ENCODE measurements at regions not wholly inside any gene's neighbourhood (a gene's known extent, or its start where the extent isn't known, plus 50 kb on each side); places are given as distances from the start of the nearest gene placed in this dataset.

- no peak for DNase-seq
Observed at GRCh38 chr14:101065696-101066694, 162.5 kb upstream of the RTL1 start.

GRCh38 chr14:101066826-101067510, 163.4 kb upstream of the RTL1 start:
- DNase-seq: no peak

- peak in 1 of 51 donors; percentile 11 for DNase-seq
Observed at GRCh38 chr14:101068313-101069227, 165.0 kb upstream of the RTL1 start.

GRCh38 chr14:101069228-101069549, 165.7 kb upstream of the RTL1 start:
- DNase-seq: no peak

- DNase-seq: no peak
Observed at GRCh38 chr14:101069666-101070362, 166.3 kb upstream of the RTL1 start.

- DNase-seq: no peak
Observed at GRCh38 chr14:101070540-101071492, 167.3 kb upstream of the RTL1 start.

- no peak for DNase-seq
Observed at GRCh38 chr14:101071493-101071906, 168.0 kb upstream of the RTL1 start.

- no peak for DNase-seq
Observed at GRCh38 chr14:101072070-101072469, 168.5 kb upstream of the RTL1 start.

GRCh38 chr14:101072531-101072930, 169.0 kb upstream of the RTL1 start:
- no peak for DNase-seq

- peak in 9 of 51 donors; percentile 11 to 77 (median 25) for DNase-seq
Observed at GRCh38 chr14:101072945-101073597, 169.5 kb upstream of the RTL1 start.

- no peak for DNase-seq
Observed at GRCh38 chr14:101073598-101073965, 170.1 kb upstream of the RTL1 start.

GRCh38 chr14:101074196-101075024, 170.9 kb upstream of the RTL1 start:
- no peak for DNase-seq

- no peak for DNase-seq
Observed at GRCh38 chr14:101075025-101075800, 171.7 kb upstream of the RTL1 start.

- DNase-seq: no peak
Observed at GRCh38 chr14:101075801-101076413, 172.4 kb upstream of the RTL1 start.

- DNase-seq: no peak
Observed at GRCh38 chr14:101076451-101077198, 173.1 kb upstream of the RTL1 start.

- peak in 5 of 51 donors; percentile 14 to 34 (median 27) for DNase-seq
Observed at GRCh38 chr14:101077481-101078074, 174.1 kb upstream of the RTL1 start.

All from hypothalamus (tissue), 51 donors.